ENCODE measurements at regions not wholly inside any gene's neighbourhood (a gene's known extent, or its start where the extent isn't known, plus 50 kb on each side); places are given as distances from the start of the nearest gene placed in this dataset.

- ChIA-PET POLR2A (no interaction called here), CTCF (ENCODE audit: low intra/inter-chr PET ratio) (no interaction called here)
- no TSS peak for BruUV-seq (replicated peaks)
- no peak for FAIRE-seq
- Histone ChIP-seq H4K20me1 (replicated peaks; ENCODE audit: control insufficient read depth, insufficient read depth, low read length) (no peaks in the 10 kb centered on the region), H3K36me3 (ENCODE audit: control insufficient read depth, insufficient read depth, low read length) (no peaks in the 10 kb centered on the region), H3K9ac (ENCODE audit: insufficient read depth in 1 of 2, low read depth in 2 of 2, low read length in 2 of 2) (no peak overlapping the region), H3K27me3 (ENCODE audit: control insufficient read depth in 2 of 2, insufficient read depth in 2 of 2, low read length in 2 of 2) (no peaks in the 10 kb centered on the region), H3K27ac (ENCODE audit: extremely low read depth, low read depth, low read length) (no peak overlapping the region), H3K9me3 (replicated peaks; ENCODE audit: control insufficient read depth, insufficient read depth, low read depth, low read length) (no peaks in the 10 kb centered on the region), H3K79me2 (ENCODE audit: control insufficient read depth, insufficient read depth, low read length) (no peaks in the 10 kb centered on the region), H3K9me1 (ENCODE audit: control insufficient read depth, insufficient read depth, low read length) (no peaks in the 10 kb centered on the region), H2AFZ (ENCODE audit: low read depth, low read length) (no peak overlapping the region), H3K4me2 (ENCODE audit: insufficient read depth, low read length) (no peak overlapping the region), H3K4me1 (replicated peaks in 1 of 2; ENCODE audit: control insufficient read depth in 2 of 2, insufficient read depth in 2 of 2, low read length in 2 of 2) (no peaks in the 10 kb centered on the region), H3K4me3 (no peak overlapping the region)
- DNase-seq (ENCODE audit: extremely low read depth in 1 of 4, low spot score in 3 of 4): no peak
- intact Hi-C loops (cut with micrococcal nuclease) (no loop called here), in situ Hi-C loops (cut with MboI) (no loop called here)
- 1% methylated on average over 6 of the region's 6 CpGs for WGBS (ENCODE audit: insufficient coverage, low coverage, missing lambda C conversion rate)
- ATAC-seq: no peak
- TF ChIP-seq TAF1 (IDR thresholded peaks at IDR 0.05; ENCODE audit: control insufficient read depth, extremely low read depth, insufficient read depth, low read length, severe bottlenecking) (no peak), STAG1 (CRISPR knock-in tag; IDR thresholded peaks at IDR 0.05; ENCODE audit: borderline replicate concordance) (no peak), POLR2H (tag; IDR thresholded peaks at IDR 0.05; ENCODE audit: low read depth) (no peak), KAT2B (IDR thresholded peaks at IDR 0.05; ENCODE audit: low read depth, low read length) (no peak), PRMT5 (CRISPR knock-in tag; IDR thresholded peaks at IDR 0.05) (no peak), SOX6 (IDR thresholded peaks at IDR 0.05) (no peak), HCFC1 (IDR thresholded peaks at IDR 0.05; ENCODE audit: low read depth, low read length) (no peak), CTCFL (IDR thresholded peaks at IDR 0.05; ENCODE audit: borderline replicate concordance, insufficient read depth, low read depth, low read length, poor library complexity, severe bottlenecking) (no peak), SRSF7 (optimal IDR thresholded peaks at IDR 0.05; ENCODE audit: low read depth, low read length) (no peak), NR0B1 (IDR thresholded peaks at IDR 0.05; ENCODE audit: partially characterized antibody) (no peak), SLC30A9 (CRISPR knock-in tag; IDR thresholded peaks at IDR 0.05) (no peak), ZNF282 (CRISPR knock-in tag; IDR thresholded peaks at IDR 0.05) (no peak), NCOR1 (IDR thresholded peaks at IDR 0.05) (no peak), RBBP5 (IDR thresholded peaks at IDR 0.05; ENCODE audit: borderline replicate concordance, insufficient read depth, low read length, poor library complexity, severe bottlenecking) (no peak), ZNF41 (CRISPR knock-in tag; conservative IDR thresholded peaks at IDR 0.05) (no peak), TEAD4 (IDR thresholded peaks at IDR 0.05; ENCODE audit: low read length) (no peak), TEAD4 (CRISPR knock-in tag; IDR thresholded peaks at IDR 0.05; ENCODE audit: borderline replicate concordance) (no peak), SRSF3 (IDR thresholded peaks at IDR 0.05; ENCODE audit: insufficient read depth, low read length) (no peak)
Measured at GRCh38 chr9:82789155-82789824, 273.7 kb downstream of the RASEF start.

Measured in K562 (cell line).